ENCODE measurements at regions not wholly inside any gene's neighbourhood (a gene's known extent, or its start where the extent isn't known, plus 50 kb on each side); places are given as distances from the start of the nearest gene placed in this dataset.
"Not testable (repeated sequence)": the region's sequence is repeated elsewhere in the genome, so short reads cannot be mapped to it uniquely, and the experiment has no call there.

GRCh38 chr12:66822961-66823360, 144.1 kb upstream of the GRIP1 start:
- Histone ChIP-seq H3K4me1 (ENCODE audit: control insufficient read depth, insufficient read depth, low read length) (peaks cover 6% of the 10 kb centered on the region), H3K27ac (ENCODE audit: low read length) (no peak overlapping the region), H3K9me3 (ENCODE audit: control insufficient read depth in 2 of 2, low read length in 2 of 2) (no peaks in the 10 kb centered on the region), H3K36me3 (ENCODE audit: control insufficient read depth in 2 of 2, insufficient read depth in 2 of 2, low read length in 2 of 2) (no peaks in the 10 kb centered on the region), H3K27me3 (ENCODE audit: control insufficient read depth in 1 of 2, insufficient read depth in 2 of 2, low read length in 2 of 2) (no peaks in the 10 kb centered on the region), H3K4me3 (ENCODE audit: low read length in 2 of 2) (no peak overlapping the region), H3K9ac (ENCODE audit: low read length in 2 of 2) (no peak overlapping the region)

GRCh38 chr12:66823857-66824570, 145.1 kb upstream of the GRIP1 start:
- H3K27ac ChIP-seq (ENCODE audit: low read length), result no peak overlapping the region
- H3K4me1 ChIP-seq (ENCODE audit: control insufficient read depth, insufficient read depth, low read length), result peaks cover 6% of the 10 kb centered on the region
- no peaks in the 10 kb centered on the region for H3K27me3 ChIP-seq (ENCODE audit: control insufficient read depth in 1 of 2, insufficient read depth in 2 of 2, low read length in 2 of 2)
- H3K9ac ChIP-seq (ENCODE audit: low read length in 2 of 2), result no peak overlapping the region
- no peaks in the 10 kb centered on the region for H3K36me3 ChIP-seq (ENCODE audit: control insufficient read depth in 2 of 2, insufficient read depth in 2 of 2, low read length in 2 of 2)
- no peak overlapping the region for H3K4me3 ChIP-seq (ENCODE audit: low read length in 2 of 2)
- H3K9me3 ChIP-seq (ENCODE audit: control insufficient read depth in 2 of 2, low read length in 2 of 2), result no peaks in the 10 kb centered on the region

GRCh38 chr12:66825921-66826320, 147.0 kb upstream of the GRIP1 start:
- not testable (repeated sequence) for H3K4me1 ChIP-seq (ENCODE audit: control insufficient read depth, insufficient read depth, low read length); H3K27me3 ChIP-seq (ENCODE audit: control insufficient read depth in 1 of 2, insufficient read depth in 2 of 2, low read length in 2 of 2); H3K9me3 ChIP-seq (ENCODE audit: control insufficient read depth in 2 of 2, low read length in 2 of 2); H3K27ac ChIP-seq (ENCODE audit: low read length); H3K4me3 ChIP-seq (ENCODE audit: low read length in 2 of 2); H3K36me3 ChIP-seq (ENCODE audit: control insufficient read depth in 2 of 2, insufficient read depth in 2 of 2, low read length in 2 of 2); H3K9ac ChIP-seq (ENCODE audit: low read length in 2 of 2)

- H3K4me1 ChIP-seq (ENCODE audit: control insufficient read depth, insufficient read depth, low read length), result no peaks in the 10 kb centered on the region
- no peaks in the 10 kb centered on the region for H3K9me3 ChIP-seq (ENCODE audit: control insufficient read depth in 2 of 2, low read length in 2 of 2)
- H3K4me3 ChIP-seq (ENCODE audit: low read length in 2 of 2), result no peak overlapping the region
- no peaks in the 10 kb centered on the region for H3K36me3 ChIP-seq (ENCODE audit: control insufficient read depth in 2 of 2, insufficient read depth in 2 of 2, low read length in 2 of 2)
- H3K27ac ChIP-seq (ENCODE audit: low read length), result no peak overlapping the region
- no peaks in the 10 kb centered on the region for H3K27me3 ChIP-seq (ENCODE audit: control insufficient read depth in 1 of 2, insufficient read depth in 2 of 2, low read length in 2 of 2)
- no peak overlapping the region for H3K9ac ChIP-seq (ENCODE audit: low read length in 2 of 2)
Observed at GRCh38 chr12:66829660-66830325, 150.9 kb upstream of the GRIP1 start.

- H3K27ac ChIP-seq (ENCODE audit: low read length), result no peak overlapping the region
- H3K36me3 ChIP-seq (ENCODE audit: control insufficient read depth in 2 of 2, insufficient read depth in 2 of 2, low read length in 2 of 2), result no peaks in the 10 kb centered on the region
Observed at GRCh38 chr12:66831495-66831894, 152.6 kb upstream of the GRIP1 start.

GRCh38 chr12:66832997-66833396, 154.1 kb upstream of the GRIP1 start:
- H3K9me3 ChIP-seq (ENCODE audit: control insufficient read depth in 2 of 2, low read length in 2 of 2), result no peaks in the 10 kb centered on the region
- no peaks in the 10 kb centered on the region for H3K27me3 ChIP-seq (ENCODE audit: control insufficient read depth in 1 of 2, insufficient read depth in 2 of 2, low read length in 2 of 2)
- H3K4me1 ChIP-seq (ENCODE audit: control insufficient read depth, insufficient read depth, low read length), result no peaks in the 10 kb centered on the region
- no peaks in the 10 kb centered on the region for H3K36me3 ChIP-seq (ENCODE audit: control insufficient read depth in 2 of 2, insufficient read depth in 2 of 2, low read length in 2 of 2)
- H3K27ac ChIP-seq (ENCODE audit: low read length), result no peak overlapping the region
- H3K4me3 ChIP-seq (ENCODE audit: low read length in 2 of 2), result no peak overlapping the region
- H3K9ac ChIP-seq (ENCODE audit: low read length in 2 of 2), result no peak overlapping the region

More at GRCh38 chr12:66831495-66831894, 152.6 kb upstream of the GRIP1 start:
- Histone ChIP-seq H3K9me3 (ENCODE audit: control insufficient read depth in 2 of 2, low read length in 2 of 2) (no peaks in the 10 kb centered on the region), H3K4me1 (ENCODE audit: control insufficient read depth, insufficient read depth, low read length) (no peaks in the 10 kb centered on the region), H3K27me3 (ENCODE audit: control insufficient read depth in 1 of 2, insufficient read depth in 2 of 2, low read length in 2 of 2) (no peaks in the 10 kb centered on the region), H3K4me3 (ENCODE audit: low read length in 2 of 2) (no peak overlapping the region), H3K9ac (ENCODE audit: low read length in 2 of 2) (no peak overlapping the region)

- Histone ChIP-seq H3K9me3 (ENCODE audit: control insufficient read depth in 2 of 2, low read length in 2 of 2) (no peaks in the 10 kb centered on the region), H3K9ac (ENCODE audit: low read length in 2 of 2) (no peak overlapping the region), H3K36me3 (ENCODE audit: control insufficient read depth in 2 of 2, insufficient read depth in 2 of 2, low read length in 2 of 2) (no peaks in the 10 kb centered on the region), H3K4me1 (ENCODE audit: control insufficient read depth, insufficient read depth, low read length) (no peaks in the 10 kb centered on the region), H3K4me3 (ENCODE audit: low read length in 2 of 2) (no peak overlapping the region), H3K27me3 (ENCODE audit: control insufficient read depth in 1 of 2, insufficient read depth in 2 of 2, low read length in 2 of 2) (no peaks in the 10 kb centered on the region), H3K27ac (ENCODE audit: low read length) (no peak overlapping the region)
Observed at GRCh38 chr12:66836623-66837310, 157.9 kb upstream of the GRIP1 start.

GRCh38 chr12:66837311-66837627, 158.4 kb upstream of the GRIP1 start:
- H3K27me3 ChIP-seq (ENCODE audit: control insufficient read depth in 1 of 2, insufficient read depth in 2 of 2, low read length in 2 of 2), result no peaks in the 10 kb centered on the region
- no peak overlapping the region for H3K27ac ChIP-seq (ENCODE audit: low read length)
- no peaks in the 10 kb centered on the region for H3K36me3 ChIP-seq (ENCODE audit: control insufficient read depth in 2 of 2, insufficient read depth in 2 of 2, low read length in 2 of 2)
- no peaks in the 10 kb centered on the region for H3K9me3 ChIP-seq (ENCODE audit: control insufficient read depth in 2 of 2, low read length in 2 of 2)
- H3K4me1 ChIP-seq (ENCODE audit: control insufficient read depth, insufficient read depth, low read length), result no peaks in the 10 kb centered on the region
- no peak overlapping the region for H3K9ac ChIP-seq (ENCODE audit: low read length in 2 of 2)
- no peak overlapping the region for H3K4me3 ChIP-seq (ENCODE audit: low read length in 2 of 2)

- Histone ChIP-seq H3K9me3 (ENCODE audit: control insufficient read depth in 2 of 2, low read length in 2 of 2) (no peaks in the 10 kb centered on the region), H3K4me3 (ENCODE audit: low read length in 2 of 2) (no peak overlapping the region)
Observed at GRCh38 chr12:66838366-66838765, 159.5 kb upstream of the GRIP1 start.

GRCh38 chr12:66848967-66849366, 170.1 kb upstream of the GRIP1 start:
- Histone ChIP-seq H3K9ac (ENCODE audit: low read length in 2 of 2) (no peak overlapping the region), H3K36me3 (ENCODE audit: control insufficient read depth in 2 of 2, insufficient read depth in 2 of 2, low read length in 2 of 2) (no peaks in the 10 kb centered on the region), H3K27ac (ENCODE audit: low read length) (no peak overlapping the region), H3K9me3 (ENCODE audit: control insufficient read depth in 2 of 2, low read length in 2 of 2) (no peaks in the 10 kb centered on the region), H3K4me3 (ENCODE audit: low read length in 2 of 2) (no peak overlapping the region), H3K4me1 (ENCODE audit: control insufficient read depth, insufficient read depth, low read length) (no peaks in the 10 kb centered on the region), H3K27me3 (ENCODE audit: control insufficient read depth in 1 of 2, insufficient read depth in 2 of 2, low read length in 2 of 2) (no peaks in the 10 kb centered on the region)

More at GRCh38 chr12:66838366-66838765, 159.5 kb upstream of the GRIP1 start:
- no peaks in the 10 kb centered on the region for H3K27me3 ChIP-seq (ENCODE audit: control insufficient read depth in 1 of 2, insufficient read depth in 2 of 2, low read length in 2 of 2)
- no peaks in the 10 kb centered on the region for H3K4me1 ChIP-seq (ENCODE audit: control insufficient read depth, insufficient read depth, low read length)
- no peak overlapping the region for H3K9ac ChIP-seq (ENCODE audit: low read length in 2 of 2)
- no peaks in the 10 kb centered on the region for H3K36me3 ChIP-seq (ENCODE audit: control insufficient read depth in 2 of 2, insufficient read depth in 2 of 2, low read length in 2 of 2)
- H3K27ac ChIP-seq (ENCODE audit: low read length), result no peak overlapping the region

- H3K9ac ChIP-seq (ENCODE audit: low read length in 2 of 2), result no peak overlapping the region
- H3K27ac ChIP-seq (ENCODE audit: low read length), result no peak overlapping the region
- H3K4me1 ChIP-seq (ENCODE audit: control insufficient read depth, insufficient read depth, low read length), result no peaks in the 10 kb centered on the region
- no peaks in the 10 kb centered on the region for H3K36me3 ChIP-seq (ENCODE audit: control insufficient read depth in 2 of 2, insufficient read depth in 2 of 2, low read length in 2 of 2)
- no peak overlapping the region for H3K4me3 ChIP-seq (ENCODE audit: low read length in 2 of 2)
- no peaks in the 10 kb centered on the region for H3K9me3 ChIP-seq (ENCODE audit: control insufficient read depth in 2 of 2, low read length in 2 of 2)
- no peaks in the 10 kb centered on the region for H3K27me3 ChIP-seq (ENCODE audit: control insufficient read depth in 1 of 2, insufficient read depth in 2 of 2, low read length in 2 of 2)
Observed at GRCh38 chr12:66851134-66851533, 172.3 kb upstream of the GRIP1 start.

Measured in stomach smooth muscle (tissue), 2 donors.